Activated T-helper 1 cell treated with anti-CD3 and anti-CD28 coated beads, Interleukin-12 subunit alpha, Interleukin-12 subunit beta, Interleukin-2, Interleukin-4 antibody, amounts not matched to agents 30 ng/mL and 10 ng/mL and 1 ng/mL, durations not matched to agents 14 hours and 24 hours and 36 hours (primary cell): ENCODE measurements at regions not wholly inside any gene's neighbourhood (a gene's known extent, or its start where the extent isn't known, plus 50 kb on each side); places are given as distances from the start of the nearest gene placed in this dataset.

Experiments
- DNase-seq: peaks from one replicate; pipeline ENCODE4 v3.0.0; 2021; ENCODE audit warnings: low spot score
- H3K27ac Mint-ChIP-seq: one replicate; pipeline ENCODE4 v1.8.0; 2021; ENCODE audit warnings: mild to moderate bottlenecking, mixed read lengths
- H3K27me3 Mint-ChIP-seq: one replicate; pipeline ENCODE4 v1.8.0; 2022; ENCODE audit warnings: mild to moderate bottlenecking, moderate library complexity, mixed read lengths; ENCODE audit not compliant: insufficient read depth
- H3K36me3 Mint-ChIP-seq: one replicate; pipeline ENCODE4 v1.8.0; 2021; ENCODE audit warnings: low read depth, mixed read lengths
- H3K4me1 Mint-ChIP-seq: one replicate; pipeline ENCODE4 v1.8.0; 2021; ENCODE audit warnings: low read depth, mixed read lengths
- H3K4me3 Mint-ChIP-seq: one replicate; pipeline ENCODE4 v1.8.0; 2021; ENCODE audit warnings: mild to moderate bottlenecking, moderate library complexity, mixed read lengths
- H3K9me3 Mint-ChIP-seq: one replicate; pipeline ENCODE4 v1.8.0; 2021; ENCODE audit warnings: mixed read lengths
- intact Hi-C: fragments of 100-400 bp; cut with micrococcal nuclease; formaldehyde crosslinking; loops from one replicate; pipeline ENCODE4 v1.15.1; 2024

DNA sequence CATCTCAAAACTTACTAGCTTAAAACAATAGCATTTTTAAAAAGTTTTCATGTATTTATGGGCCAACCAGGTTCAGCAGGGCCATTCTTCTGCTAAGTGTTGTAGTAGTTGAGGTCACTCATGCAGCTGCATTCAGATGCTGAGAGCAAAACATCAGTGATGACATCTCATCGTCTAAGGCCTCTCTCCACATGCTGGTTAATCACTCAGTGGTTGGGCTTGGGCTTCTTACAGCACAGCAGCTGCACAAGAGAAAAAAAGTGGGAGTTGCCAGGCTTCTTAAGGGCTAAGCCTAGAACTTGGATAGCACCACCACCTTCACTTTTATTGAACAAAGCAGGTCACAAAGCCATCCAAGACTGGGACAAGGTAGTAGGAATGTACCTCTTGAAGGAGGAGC is 190.3 kb downstream of the IRS1 start:
- Mint-ChIP-seq H3K27ac (no peak overlapping the region), H3K4me1 (peaks cover 25% of the 10 kb centered on the region), H3K27me3 (no peaks in the 10 kb centered on the region), H3K36me3 (peaks cover 5% of the 10 kb centered on the region), H3K4me3 (no peak overlapping the region), H3K9me3 (peaks cover 13% of the 10 kb centered on the region)
- intact Hi-C loops = no loop called here
- DNase-seq = no peak

DNA sequence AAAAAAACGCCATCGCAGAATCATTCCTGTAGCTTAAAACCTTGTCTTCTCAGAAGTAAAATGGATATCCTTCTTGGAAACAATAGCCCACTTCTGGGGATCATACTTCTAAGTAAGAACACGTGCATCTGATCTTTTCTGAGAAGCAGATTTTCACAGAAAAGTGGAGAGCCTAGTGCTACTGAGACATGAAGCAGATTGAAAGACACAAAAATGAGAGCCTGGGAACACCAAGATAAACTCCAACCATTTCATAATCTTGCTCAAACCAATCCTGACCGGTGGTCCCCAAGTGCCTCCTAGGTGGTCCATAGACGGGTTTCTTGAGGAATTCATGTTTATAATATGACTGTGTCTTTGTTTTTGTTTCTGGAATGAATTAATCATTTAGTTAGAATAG is 191.2 kb downstream of the IRS1 start:
- peaks cover 2% of the 10 kb centered on the region for H3K27me3 Mint-ChIP-seq
- intact Hi-C loops = no loop called here
- H3K9me3 Mint-ChIP-seq = peaks cover 13% of the 10 kb centered on the region
- H3K27ac Mint-ChIP-seq = peak overlapping the region; percentile 24
- H3K4me3 Mint-ChIP-seq = peak overlapping the region; percentile 16
- peaks cover 25% of the 10 kb centered on the region for H3K4me1 Mint-ChIP-seq
- H3K36me3 Mint-ChIP-seq = peaks cover 5% of the 10 kb centered on the region
- DNase-seq = no peak

DNA sequence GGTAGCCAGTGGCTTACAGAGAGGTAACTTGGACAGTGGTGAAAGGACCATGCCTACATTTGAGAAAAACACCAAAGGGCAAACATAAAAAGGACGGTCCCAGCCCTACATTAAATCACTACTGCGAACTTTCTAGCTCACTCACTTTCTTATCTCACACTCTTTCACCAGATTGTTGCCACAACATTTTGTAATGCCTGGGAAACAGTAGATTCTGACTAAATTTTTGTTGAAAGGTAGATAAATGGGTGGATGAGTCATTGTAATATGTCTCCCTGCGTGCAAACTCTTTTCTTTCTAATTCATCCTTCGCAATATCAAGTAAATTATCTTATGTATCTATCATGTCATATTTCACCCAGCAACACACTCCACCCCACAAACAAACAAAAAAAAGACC is 192.2 kb downstream of the IRS1 start:
- intact Hi-C loops = no loop called here

DNA sequence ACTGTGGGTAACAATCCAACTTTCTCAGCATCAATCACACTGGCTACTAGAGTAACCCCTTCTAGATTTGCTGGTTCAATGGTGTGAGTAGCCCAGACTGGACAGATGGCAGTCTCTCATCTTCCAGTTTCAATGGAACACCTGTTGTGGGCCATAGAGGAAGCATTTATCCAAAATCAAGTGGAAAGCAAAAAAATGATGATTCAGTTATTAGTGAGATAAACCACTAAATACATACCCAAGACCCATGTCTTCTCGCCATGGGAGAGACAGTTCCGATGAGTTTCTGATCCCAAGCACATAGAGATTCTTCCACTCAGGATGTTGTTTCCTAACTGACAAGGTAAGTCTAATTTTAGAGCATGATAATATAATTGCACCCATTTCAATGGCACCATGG is 194.0 kb downstream of the IRS1 start:
- DNase-seq = no peak
- Mint-ChIP-seq H3K4me1 (peaks cover 25% of the 10 kb centered on the region), H3K27me3 (peaks cover 6% of the 10 kb centered on the region), H3K9me3 (peaks cover 9% of the 10 kb centered on the region), H3K4me3 (no peak overlapping the region), H3K27ac (no peak overlapping the region), H3K36me3 (peaks cover 5% of the 10 kb centered on the region)
- intact Hi-C loops = no loop called here

More for the DNA sequence above, 192.2 kb downstream of the IRS1 start:
- peaks cover 13% of the 10 kb centered on the region for H3K9me3 Mint-ChIP-seq
- no peak for DNase-seq
- H3K27me3 Mint-ChIP-seq = peaks cover 3% of the 10 kb centered on the region
- H3K27ac Mint-ChIP-seq = no peak overlapping the region
- H3K36me3 Mint-ChIP-seq = peaks cover 5% of the 10 kb centered on the region
- H3K4me1 Mint-ChIP-seq = peaks cover 25% of the 10 kb centered on the region
- no peak overlapping the region for H3K4me3 Mint-ChIP-seq

DNA sequence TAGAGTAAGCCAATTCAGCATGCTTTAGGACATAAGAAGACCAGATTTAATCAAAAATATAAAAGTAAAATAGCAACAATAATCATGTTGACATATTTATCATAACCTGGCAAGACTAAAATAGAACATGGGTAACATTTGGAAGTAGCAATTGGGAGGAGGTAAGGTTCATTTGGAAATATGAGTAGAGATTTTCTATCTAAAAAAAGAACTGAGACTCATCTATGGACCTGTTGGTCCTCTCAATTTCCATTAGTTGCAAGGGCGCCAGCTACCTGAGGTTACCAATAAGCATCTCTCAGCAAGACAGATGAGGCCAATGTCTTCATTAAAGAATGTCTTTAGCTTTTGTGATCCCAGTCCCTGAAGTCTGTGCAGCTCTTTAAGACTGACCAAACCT is 196.0 kb downstream of the IRS1 start:
- Mint-ChIP-seq H3K27me3 (peaks cover 6% of the 10 kb centered on the region), H3K36me3 (peaks cover 5% of the 10 kb centered on the region), H3K4me1 (peaks cover 14% of the 10 kb centered on the region), H3K9me3 (peaks cover 9% of the 10 kb centered on the region), H3K4me3 (no peak overlapping the region), H3K27ac (no peak overlapping the region)
- intact Hi-C loops = no loop called here
- no peak for DNase-seq

DNA sequence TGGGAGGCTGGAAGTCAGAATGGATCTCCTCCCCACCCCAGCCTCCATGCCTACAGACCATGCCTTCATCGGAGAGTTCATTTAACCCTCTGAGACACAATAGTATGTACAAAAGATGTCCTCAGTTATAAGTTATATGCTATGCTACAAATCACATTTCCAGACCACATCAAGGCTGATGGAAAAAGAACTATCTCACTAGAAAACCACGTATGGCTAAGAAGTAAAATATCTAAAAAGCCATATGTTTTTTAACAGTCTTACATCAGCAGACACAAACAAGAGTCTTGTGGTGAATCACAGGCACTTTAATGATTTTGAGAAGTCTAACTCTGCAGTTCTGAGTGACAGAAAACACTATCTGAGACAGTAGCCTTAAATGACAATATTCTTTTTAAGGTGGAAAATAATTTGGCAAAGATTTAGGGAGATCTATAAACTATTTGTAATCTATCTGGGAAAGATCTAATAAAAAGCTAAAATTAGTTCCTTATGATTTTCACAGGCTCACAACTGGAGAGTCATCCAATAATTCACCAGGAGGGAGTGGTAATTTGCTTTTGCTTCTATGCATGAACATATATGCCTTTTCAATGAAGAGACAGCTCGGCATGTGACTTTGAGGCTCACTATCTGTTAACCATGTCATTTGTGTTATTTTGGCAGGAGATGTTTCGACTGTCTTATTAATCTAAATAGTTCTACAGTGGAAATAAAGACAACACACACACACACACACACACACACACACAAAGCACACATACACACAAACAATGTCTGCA is 197.5 kb downstream of the IRS1 start:
- H3K9me3 Mint-ChIP-seq = no peaks in the 10 kb centered on the region
- H3K27ac Mint-ChIP-seq = no peak overlapping the region
- no peak overlapping the region for H3K4me3 Mint-ChIP-seq
- intact Hi-C loops = no loop called here
- H3K27me3 Mint-ChIP-seq = peaks cover 6% of the 10 kb centered on the region
- peaks cover 2% of the 10 kb centered on the region for H3K36me3 Mint-ChIP-seq
- H3K4me1 Mint-ChIP-seq = no peaks in the 10 kb centered on the region
- DNase-seq = no peak

DNA sequence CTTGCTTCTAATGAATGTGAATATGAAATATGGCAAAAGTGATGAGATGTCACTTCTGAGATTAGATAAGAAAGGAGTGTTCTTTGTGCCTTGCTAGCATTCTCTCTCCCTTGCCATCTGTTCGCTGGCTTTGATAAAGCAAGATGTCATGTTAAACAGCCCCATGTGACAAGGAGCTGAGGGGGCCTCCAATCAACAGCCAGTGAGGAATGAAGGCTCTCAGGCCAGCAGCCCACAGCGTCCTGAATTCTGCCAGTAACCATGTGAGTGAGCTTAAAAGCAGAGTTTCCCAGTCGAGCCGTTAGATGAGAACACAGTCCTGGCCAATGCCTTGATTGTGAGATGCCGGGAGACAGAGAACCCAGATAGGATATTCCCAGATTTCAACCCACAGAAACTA is 198.8 kb downstream of the IRS1 start:
- H3K27me3 Mint-ChIP-seq = peaks cover 8% of the 10 kb centered on the region
- H3K4me1 Mint-ChIP-seq = no peaks in the 10 kb centered on the region
- peaks cover 5% of the 10 kb centered on the region for H3K9me3 Mint-ChIP-seq
- DNase-seq = no peak
- no peaks in the 10 kb centered on the region for H3K36me3 Mint-ChIP-seq
- intact Hi-C loops = no loop called here
- H3K4me3 Mint-ChIP-seq = no peak overlapping the region
- H3K27ac Mint-ChIP-seq = no peak overlapping the region

DNA sequence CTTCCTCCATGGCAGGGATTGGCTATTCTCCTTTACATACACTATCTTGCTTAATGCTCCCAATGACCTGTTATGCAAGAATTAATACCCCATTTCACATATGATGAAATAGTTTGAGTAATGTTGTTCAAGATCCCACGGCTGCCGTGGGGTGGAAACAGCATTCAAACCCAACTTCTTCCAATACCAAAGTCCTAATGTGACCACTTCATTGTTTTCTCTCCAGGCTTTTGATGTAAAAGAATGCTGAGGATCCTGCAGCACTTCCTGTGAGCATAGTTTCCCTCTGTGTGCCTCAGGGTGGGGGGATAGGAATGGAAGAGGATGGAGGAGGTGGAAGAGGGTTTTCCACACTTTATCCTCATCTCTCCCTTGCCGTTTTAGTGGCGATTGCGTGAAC is 199.4 kb downstream of the IRS1 start:
- no peak for DNase-seq
- intact Hi-C loops = no loop called here
- Mint-ChIP-seq H3K4me3 (no peak overlapping the region), H3K4me1 (no peaks in the 10 kb centered on the region), H3K27me3 (peaks cover 8% of the 10 kb centered on the region), H3K9me3 (peaks cover 5% of the 10 kb centered on the region), H3K36me3 (no peaks in the 10 kb centered on the region), H3K27ac (no peak overlapping the region)

DNA sequence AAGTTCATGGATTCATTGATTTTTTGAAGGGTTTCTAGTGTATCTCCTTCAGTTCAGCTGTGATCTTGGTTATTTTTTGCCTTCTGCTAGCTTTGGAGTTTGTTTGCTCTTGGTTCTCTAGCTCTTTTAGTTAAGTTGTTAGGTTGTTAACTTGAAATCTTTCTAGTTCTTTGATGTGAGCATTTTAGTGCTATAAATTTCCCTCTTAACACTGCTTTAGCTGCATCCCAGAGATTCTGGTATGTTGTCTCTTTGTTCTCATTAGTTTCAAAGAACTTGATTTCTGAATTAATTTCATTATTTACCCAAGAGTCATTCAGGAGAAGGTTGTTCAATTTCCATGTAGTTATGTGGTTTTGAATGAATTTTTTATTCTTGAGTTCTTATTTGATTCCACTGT is 210.6 kb downstream of the IRS1 start:
- Mint-ChIP-seq H3K27me3 (peaks cover 6% of the 10 kb centered on the region), H3K9me3 (peaks cover 5% of the 10 kb centered on the region), H3K36me3 (no peaks in the 10 kb centered on the region), H3K4me3 (no peak overlapping the region), H3K4me1 (no peaks in the 10 kb centered on the region), H3K27ac (no peak overlapping the region)
- DNase-seq = no peak
- intact Hi-C loops = no loop called here

DNA sequence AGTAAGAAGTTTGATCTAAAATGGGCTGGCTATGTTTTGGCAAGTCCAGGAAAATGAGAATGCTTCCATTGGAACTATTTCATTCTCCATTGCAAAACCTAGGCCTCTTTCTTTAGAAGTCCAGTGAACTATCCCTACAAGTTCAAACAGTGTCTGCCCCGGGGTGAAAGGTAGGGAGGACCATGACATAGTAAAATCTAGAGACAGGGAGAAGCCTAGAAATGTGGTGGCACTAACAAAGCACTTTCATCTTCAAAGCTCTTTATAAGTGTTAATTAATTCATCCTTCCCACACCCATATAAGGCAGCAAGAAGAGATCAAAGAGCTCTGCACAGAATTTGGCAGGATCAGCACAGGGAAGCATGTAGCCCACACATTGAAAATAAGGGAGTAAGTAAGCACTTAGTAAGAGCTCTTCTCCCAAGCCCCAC is 214.5 kb downstream of the IRS1 start:
- H3K4me1 Mint-ChIP-seq = no peaks in the 10 kb centered on the region

DNA sequence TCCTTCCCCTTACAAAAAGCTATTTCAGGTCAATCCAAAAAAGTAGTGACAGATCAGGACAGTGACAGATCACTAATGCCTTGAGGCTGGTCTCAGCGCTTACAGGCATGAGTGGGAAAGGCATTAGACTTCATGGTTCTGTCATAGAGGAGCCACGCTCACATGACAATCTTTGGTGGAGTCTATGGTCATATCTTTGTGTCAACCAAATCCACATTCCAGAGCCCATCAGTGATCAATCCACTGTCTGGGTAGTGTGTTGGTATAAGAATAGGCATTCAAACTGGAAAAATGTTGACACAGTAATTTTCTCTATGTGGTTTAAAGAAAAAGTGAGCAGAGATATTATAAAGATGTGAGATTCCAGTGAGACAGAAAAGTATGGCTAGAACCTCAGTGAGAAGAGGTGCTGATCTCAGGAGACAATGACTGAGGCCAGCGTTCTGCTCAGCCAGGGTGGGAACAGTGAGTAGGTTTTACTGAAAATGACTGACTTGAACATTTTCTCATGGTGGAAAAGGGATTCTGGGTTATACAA is 215.0 kb downstream of the IRS1 start:
- Mint-ChIP-seq H3K4me3 (no peak overlapping the region), H3K36me3 (no peaks in the 10 kb centered on the region), H3K4me1 (no peaks in the 10 kb centered on the region), H3K27me3 (peaks cover 25% of the 10 kb centered on the region), H3K27ac (no peak overlapping the region), H3K9me3 (no peaks in the 10 kb centered on the region)
- intact Hi-C loops = no loop called here
- DNase-seq = no peak

More for the DNA sequence above, 214.5 kb downstream of the IRS1 start:
- Mint-ChIP-seq H3K4me3 (no peak overlapping the region), H3K27ac (no peak overlapping the region), H3K27me3 (peaks cover 25% of the 10 kb centered on the region), H3K36me3 (no peaks in the 10 kb centered on the region), H3K9me3 (no peaks in the 10 kb centered on the region)
- DNase-seq = no peak
- intact Hi-C loops = no loop called here

DNA sequence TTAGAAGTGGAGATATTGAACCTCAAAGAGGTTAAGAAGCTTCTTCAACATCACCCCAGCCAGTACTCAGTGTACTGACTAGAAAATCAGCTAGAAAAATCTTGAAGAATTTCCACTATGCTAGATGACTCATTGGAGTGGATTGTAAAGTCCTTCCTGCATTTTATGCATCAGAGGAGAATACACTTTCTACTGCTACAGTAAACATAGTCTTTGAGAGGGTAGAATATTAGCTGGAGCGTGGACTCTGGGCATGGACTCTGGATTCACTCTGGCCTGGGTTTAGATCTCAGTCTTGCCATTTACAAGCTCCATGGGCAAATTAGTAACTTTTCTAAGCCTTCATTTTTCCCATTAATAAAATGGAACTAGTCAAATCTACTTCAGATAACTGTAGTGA is 215.9 kb downstream of the IRS1 start:
- intact Hi-C loops = no loop called here
- Mint-ChIP-seq H3K4me1 (no peaks in the 10 kb centered on the region), H3K9me3 (no peaks in the 10 kb centered on the region), H3K36me3 (no peaks in the 10 kb centered on the region), H3K4me3 (no peak overlapping the region), H3K27me3 (peaks cover 26% of the 10 kb centered on the region), H3K27ac (no peak overlapping the region)
- no peak for DNase-seq

DNA sequence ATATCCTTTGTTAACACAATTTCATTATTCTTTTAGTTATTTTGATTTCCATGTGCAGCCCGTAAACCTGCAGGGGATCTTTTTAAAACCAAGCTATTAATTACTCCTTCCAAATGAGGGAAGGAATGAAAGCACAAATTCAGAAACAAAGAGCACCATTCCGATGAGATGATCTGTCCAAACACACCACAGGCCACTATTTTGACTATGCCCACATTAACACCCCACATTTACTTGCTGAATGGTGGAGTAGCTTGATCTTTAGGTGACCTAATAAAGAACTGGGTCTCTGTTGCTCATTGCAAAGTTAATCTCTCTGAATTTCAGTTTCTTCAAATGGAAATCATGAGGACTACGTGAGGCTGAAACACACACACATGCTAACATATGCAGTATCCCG is 218.0 kb downstream of the IRS1 start:
- Mint-ChIP-seq H3K4me3 (no peak overlapping the region), H3K27ac (no peak overlapping the region), H3K27me3 (peaks cover 26% of the 10 kb centered on the region), H3K36me3 (no peaks in the 10 kb centered on the region), H3K9me3 (no peaks in the 10 kb centered on the region), H3K4me1 (no peaks in the 10 kb centered on the region)
- no peak for DNase-seq
- intact Hi-C loops = no loop called here
